Ishikawa (cell line): ENCODE measurements at regions not wholly inside any gene's neighbourhood (a gene's known extent, or its start where the extent isn't known, plus 50 kb on each side); places are given as distances from the start of the nearest gene placed in this dataset.

Experiments
- CEBPB ChIP-seq: IDR thresholded peaks from 2 replicates; pipeline ENCODE4 v1.6.1; 2012
- CREB1 ChIP-seq: IDR thresholded peaks from 2 replicates; pipeline ENCODE4 v1.6.1; 2012; ENCODE audit warnings: low read depth
- EGR1 ChIP-seq: IDR thresholded peaks from 2 replicates; pipeline ENCODE4 v1.6.1; 2012
- EP300 ChIP-seq: IDR thresholded peaks from 2 replicates; pipeline ENCODE4 v1.6.1; 2012; ENCODE audit warnings: borderline replicate concordance
- FOXM1 ChIP-seq: IDR thresholded peaks from 2 replicates; pipeline ENCODE4 v1.6.1; 2012; ENCODE audit warnings: low read depth, borderline replicate concordance
- MAX ChIP-seq: IDR thresholded peaks from 2 replicates; pipeline ENCODE4 v1.6.1; 2012
- NFIC ChIP-seq: IDR thresholded peaks from 2 replicates; pipeline ENCODE4 v1.6.1; 2012
- RAD21 ChIP-seq: IDR thresholded peaks from 2 replicates; pipeline ENCODE4 v1.6.1; 2012; ENCODE audit warnings: low read depth
- TAF1 ChIP-seq: IDR thresholded peaks from 2 replicates; pipeline ENCODE4 v1.6.1; 2012; ENCODE audit warnings: low read depth, mild to moderate bottlenecking
- TCF12 ChIP-seq: IDR thresholded peaks from 2 replicates; pipeline ENCODE4 v1.6.1; 2012; ENCODE audit warnings: low read depth
- TEAD4 ChIP-seq: IDR thresholded peaks from 2 replicates; pipeline ENCODE4 v1.6.1; 2012
- USF1 ChIP-seq: IDR thresholded peaks from 2 replicates; pipeline ENCODE4 v1.6.1; 2012
- YY1 ChIP-seq: IDR thresholded peaks from 2 replicates; pipeline ENCODE4 v1.6.1; 2012; ENCODE audit warnings: low read depth
- ZBTB7A ChIP-seq: IDR thresholded peaks from 2 replicates; pipeline ENCODE4 v1.6.1; 2012; ENCODE audit warnings: low read depth
- TF ChIP-seq, protein P1 (sequence below): IDR thresholded peaks from 2 replicates; pipeline ENCODE4 v1.6.1; 2012; ENCODE audit warnings: low read depth, mild to moderate bottlenecking

DNA sequence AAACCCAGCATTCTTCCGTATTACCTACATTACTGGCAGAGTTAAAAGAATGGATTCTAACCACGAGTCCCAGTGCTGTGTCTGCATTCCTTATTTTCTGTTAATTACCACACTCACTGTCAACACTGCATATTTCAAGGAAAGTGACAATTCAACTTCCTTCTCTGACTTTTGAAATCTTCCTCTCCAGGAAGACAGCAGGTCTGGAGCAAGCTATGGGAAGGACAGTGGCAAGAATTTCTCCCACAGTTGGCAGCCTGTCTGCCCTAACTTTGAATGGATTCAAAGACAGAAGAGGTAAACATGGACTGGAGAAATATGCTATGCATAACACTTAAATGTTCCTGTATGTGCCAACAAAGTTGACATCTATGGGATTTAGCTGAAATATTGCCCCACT is 700.5 kb upstream of the CHAC2 start:
- TF ChIP-seq CREB1 = no peak
- no peak for TF ChIP-seq RAD21
- no peak for TF ChIP-seq TEAD4
- TF ChIP-seq USF1 = no peak
- TF ChIP-seq, protein P1, sequence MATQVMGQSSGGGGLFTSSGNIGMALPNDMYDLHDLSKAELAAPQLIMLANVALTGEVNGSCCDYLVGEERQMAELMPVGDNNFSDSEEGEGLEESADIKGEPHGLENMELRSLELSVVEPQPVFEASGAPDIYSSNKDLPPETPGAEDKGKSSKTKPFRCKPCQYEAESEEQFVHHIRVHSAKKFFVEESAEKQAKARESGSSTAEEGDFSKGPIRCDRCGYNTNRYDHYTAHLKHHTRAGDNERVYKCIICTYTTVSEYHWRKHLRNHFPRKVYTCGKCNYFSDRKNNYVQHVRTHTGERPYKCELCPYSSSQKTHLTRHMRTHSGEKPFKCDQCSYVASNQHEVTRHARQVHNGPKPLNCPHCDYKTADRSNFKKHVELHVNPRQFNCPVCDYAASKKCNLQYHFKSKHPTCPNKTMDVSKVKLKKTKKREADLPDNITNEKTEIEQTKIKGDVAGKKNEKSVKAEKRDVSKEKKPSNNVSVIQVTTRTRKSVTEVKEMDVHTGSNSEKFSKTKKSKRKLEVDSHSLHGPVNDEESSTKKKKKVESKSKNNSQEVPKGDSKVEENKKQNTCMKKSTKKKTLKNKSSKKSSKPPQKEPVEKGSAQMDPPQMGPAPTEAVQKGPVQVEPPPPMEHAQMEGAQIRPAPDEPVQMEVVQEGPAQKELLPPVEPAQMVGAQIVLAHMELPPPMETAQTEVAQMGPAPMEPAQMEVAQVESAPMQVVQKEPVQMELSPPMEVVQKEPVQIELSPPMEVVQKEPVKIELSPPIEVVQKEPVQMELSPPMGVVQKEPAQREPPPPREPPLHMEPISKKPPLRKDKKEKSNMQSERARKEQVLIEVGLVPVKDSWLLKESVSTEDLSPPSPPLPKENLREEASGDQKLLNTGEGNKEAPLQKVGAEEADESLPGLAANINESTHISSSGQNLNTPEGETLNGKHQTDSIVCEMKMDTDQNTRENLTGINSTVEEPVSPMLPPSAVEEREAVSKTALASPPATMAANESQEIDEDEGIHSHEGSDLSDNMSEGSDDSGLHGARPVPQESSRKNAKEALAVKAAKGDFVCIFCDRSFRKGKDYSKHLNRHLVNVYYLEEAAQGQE = no peak
- TF ChIP-seq TAF1 = no peak
- no peak for TF ChIP-seq NFIC
- TF ChIP-seq EP300 = no peak
- TF ChIP-seq EGR1 = no peak
- no peak for TF ChIP-seq CEBPB
- no peak for TF ChIP-seq ZBTB7A
- no peak for TF ChIP-seq TCF12
- no peak for TF ChIP-seq MAX
- no peak for TF ChIP-seq YY1
- TF ChIP-seq FOXM1 = no peak

DNA sequence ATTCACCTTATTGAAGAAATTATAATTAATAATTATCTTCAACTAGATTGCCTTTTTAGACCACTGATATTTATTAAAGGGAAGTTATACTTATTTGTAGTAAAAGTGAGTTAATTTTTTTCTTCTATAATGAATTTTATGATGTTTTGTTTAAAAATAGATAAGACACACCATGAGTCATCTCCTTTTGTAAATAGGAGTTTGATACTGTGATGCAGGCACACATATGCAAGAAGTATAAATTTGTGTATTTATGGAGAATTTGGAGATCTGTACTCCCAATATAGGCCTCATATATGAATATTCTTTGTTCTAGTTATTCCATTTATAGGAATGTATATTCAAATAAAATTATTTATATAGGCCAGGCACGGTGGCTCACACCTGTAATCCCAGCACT is 703.5 kb upstream of the CHAC2 start:
- no peak for TF ChIP-seq RAD21

DNA sequence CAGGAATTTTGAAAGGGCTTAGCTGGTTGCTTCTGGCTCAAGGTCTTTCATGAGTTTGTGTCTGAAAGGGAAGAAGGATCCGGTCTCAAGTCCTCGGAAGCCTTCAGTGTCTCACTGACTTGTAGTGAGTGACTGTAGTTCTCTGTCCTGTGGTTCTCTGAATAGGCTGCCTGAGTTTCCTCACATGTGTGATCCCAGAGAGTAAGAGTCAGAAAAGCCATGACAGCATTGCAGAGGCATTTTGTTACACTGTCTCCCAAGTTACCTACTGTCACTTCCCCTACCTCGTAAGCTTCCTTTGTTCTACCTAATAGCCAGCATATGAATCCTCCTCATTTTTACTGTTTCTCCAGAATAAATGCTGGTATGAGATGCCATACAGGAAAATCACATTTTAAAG is 709.1 kb upstream of the CHAC2 start:
- TF ChIP-seq, protein P1 = no peak
- TF ChIP-seq YY1 (no peak), CEBPB (no peak), CREB1 (no peak), TAF1 (no peak), FOXM1 (no peak), ZBTB7A (no peak), MAX (no peak), TCF12 (no peak), EP300 (no peak), USF1 (no peak), NFIC (no peak), RAD21 (no peak), EGR1 (no peak), TEAD4 (no peak)

GRCh38 chr2:53053937-53054336 is 713.7 kb upstream of the CHAC2 start:
- TF ChIP-seq EGR1 (no peak), TCF12 (no peak), RAD21 (no peak), FOXM1 (no peak), MAX (no peak), USF1 (no peak), CEBPB (no peak), NFIC (no peak), YY1 (no peak), EP300 (no peak), ZBTB7A (no peak)

GRCh38 chr2:53051157-53051556 is 716.4 kb upstream of the CHAC2 start:
- TF ChIP-seq EGR1 (no peak), EP300 (no peak), YY1 (no peak), USF1 (no peak), NFIC (no peak), TEAD4 (no peak), TCF12 (no peak), CEBPB (no peak), CREB1 (no peak), TAF1 (no peak), FOXM1 (no peak), ZBTB7A (no peak), RAD21 (no peak)
- TF ChIP-seq, protein P1 = no peak
